WI38 (cell line): ENCODE measurements at regions not wholly inside any gene's neighbourhood (a gene's known extent, or its start where the extent isn't known, plus 50 kb on each side); places are given as distances from the start of the nearest gene placed in this dataset.

Experiments
- H3K4me3 ChIP-seq: 2 replicates; pipeline ENCODE4 v1.5.1; 2011; ENCODE audit warnings: low read depth, mild to moderate bottlenecking, control low read depth, low read length
- TF ChIP-seq, protein P1 (sequence below): IDR thresholded peaks from 2 replicates; pipeline ENCODE4 v1.5.1; 2012; ENCODE audit warnings: low read depth, mild to moderate bottlenecking, control low read depth, low read length

DNA sequence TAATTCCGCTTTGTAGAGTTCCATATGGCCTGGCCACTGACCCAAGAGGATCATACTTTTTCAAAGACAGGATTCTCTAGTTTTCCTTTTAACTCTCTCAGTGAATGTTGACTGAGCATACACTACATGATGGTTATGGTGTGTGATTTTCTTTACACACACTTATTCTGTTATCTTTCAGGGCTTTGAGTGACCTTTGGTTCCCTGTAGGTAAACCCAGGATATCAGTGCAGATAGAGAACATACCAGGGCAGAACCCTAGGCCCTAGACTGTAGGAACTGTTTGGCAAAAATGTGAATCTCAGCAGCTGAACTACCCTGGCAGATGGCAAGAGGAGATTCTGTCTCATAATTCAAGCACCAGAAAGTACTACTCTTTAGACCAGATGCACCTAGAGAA lies 159.6 kb downstream of the KCNA5 start:
- TF ChIP-seq, protein P1, sequence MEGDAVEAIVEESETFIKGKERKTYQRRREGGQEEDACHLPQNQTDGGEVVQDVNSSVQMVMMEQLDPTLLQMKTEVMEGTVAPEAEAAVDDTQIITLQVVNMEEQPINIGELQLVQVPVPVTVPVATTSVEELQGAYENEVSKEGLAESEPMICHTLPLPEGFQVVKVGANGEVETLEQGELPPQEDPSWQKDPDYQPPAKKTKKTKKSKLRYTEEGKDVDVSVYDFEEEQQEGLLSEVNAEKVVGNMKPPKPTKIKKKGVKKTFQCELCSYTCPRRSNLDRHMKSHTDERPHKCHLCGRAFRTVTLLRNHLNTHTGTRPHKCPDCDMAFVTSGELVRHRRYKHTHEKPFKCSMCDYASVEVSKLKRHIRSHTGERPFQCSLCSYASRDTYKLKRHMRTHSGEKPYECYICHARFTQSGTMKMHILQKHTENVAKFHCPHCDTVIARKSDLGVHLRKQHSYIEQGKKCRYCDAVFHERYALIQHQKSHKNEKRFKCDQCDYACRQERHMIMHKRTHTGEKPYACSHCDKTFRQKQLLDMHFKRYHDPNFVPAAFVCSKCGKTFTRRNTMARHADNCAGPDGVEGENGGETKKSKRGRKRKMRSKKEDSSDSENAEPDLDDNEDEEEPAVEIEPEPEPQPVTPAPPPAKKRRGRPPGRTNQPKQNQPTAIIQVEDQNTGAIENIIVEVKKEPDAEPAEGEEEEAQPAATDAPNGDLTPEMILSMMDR: no peak
- no peak overlapping the region for H3K4me3 ChIP-seq

DNA sequence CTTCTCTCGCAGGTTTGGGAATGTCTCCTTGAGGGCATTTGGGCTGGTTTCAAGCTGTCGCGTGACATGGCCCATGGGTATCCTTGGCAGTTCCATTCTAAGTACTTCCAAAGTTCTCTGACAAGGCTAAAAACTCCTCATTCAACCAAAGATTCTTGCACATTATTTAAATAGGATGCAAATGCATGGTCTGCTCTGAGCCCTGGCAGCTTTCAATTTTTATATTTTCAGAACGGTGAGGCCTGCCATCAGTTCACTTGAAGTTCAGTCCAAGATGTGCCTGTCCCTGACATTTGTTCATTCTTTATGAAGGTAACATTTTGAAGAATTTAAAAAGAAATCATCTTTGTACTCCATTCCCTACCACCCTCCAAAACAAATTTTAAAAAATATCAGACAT lies 160.0 kb downstream of the KCNA5 start:
- TF ChIP-seq, protein P1: no peak
- H3K4me3 ChIP-seq: no peak overlapping the region

DNA sequence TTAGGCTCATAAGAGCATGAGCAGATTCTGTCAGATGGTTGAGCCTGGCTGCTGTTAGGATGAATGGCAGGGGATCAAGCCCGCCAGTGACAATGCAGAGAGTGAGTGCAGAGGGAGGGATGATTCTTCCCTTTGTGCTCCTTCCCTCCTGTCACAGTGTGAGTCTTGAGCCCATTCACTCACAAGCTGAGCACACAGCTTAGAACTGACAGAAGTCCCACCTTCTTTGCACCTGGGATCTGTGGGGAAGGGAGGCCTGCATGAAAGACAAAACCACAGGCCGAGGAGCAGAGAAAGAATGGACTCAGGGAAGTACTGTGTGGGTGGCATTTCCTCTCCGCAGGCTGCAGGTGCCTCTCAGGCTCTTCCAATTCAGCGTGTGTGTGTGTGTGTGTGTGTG lies 160.6 kb downstream of the KCNA5 start:
- no peak overlapping the region for H3K4me3 ChIP-seq
- TF ChIP-seq, protein P1: no peak

DNA sequence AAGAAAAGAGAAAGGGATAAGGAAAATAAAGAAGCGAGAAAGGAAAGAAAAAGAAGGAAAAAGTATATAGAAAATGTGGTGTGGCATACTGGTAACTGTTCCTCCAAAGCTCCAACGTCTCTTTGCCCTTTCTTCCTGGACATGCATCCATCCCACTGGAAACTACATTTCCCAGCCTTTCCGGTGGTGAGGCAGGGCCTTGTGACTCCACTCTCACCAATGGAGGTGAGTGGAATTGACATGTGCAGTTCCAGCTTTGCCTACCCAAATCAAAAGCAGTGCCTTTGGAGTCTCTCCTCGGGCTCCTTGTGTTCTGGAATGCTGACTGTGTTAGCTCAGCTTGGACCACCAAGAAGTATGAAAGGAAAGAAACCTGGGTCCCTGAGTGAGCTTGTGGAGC lies 161.2 kb downstream of the KCNA5 start:
- H3K4me3 ChIP-seq: no peak overlapping the region
- TF ChIP-seq, protein P1: no peak

DNA sequence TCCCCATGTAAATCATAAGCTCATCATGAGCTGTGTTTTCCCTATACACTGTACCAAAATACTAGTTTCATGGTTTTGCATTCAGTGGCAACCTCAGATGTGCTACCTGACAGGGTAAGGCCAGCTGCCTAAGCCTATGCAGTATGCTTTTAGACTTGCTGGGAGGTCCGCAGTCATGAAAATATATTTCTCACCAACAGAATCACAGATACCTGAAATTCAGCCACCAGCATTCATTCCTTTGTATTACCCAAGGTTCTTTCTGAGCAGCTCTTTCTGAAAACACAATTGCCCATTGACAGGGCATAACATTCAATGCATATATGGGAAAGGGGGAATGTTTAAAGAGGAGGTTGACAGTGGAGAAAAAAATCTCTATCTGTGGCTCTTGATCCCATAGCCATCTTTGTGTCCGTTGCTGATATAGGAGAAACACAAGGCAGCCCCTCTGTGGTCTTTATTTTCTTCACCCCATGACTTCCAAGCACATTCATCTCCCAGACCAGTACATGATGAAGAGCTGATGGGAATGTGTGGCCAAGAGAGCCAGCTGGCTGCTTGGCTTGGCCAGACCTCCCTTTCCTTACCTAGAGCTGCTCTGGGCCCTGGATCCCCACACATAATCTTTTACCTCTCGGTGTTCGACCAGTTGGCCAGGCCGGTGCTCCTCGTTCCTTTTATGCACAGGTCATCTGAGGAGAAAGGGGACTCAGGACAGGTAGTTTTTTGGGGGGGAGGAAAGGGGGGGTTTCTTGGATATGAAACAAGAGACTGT lies 162.9 kb downstream of the KCNA5 start:
- TF ChIP-seq, protein P1: no peak
- H3K4me3 ChIP-seq: no peak overlapping the region

DNA sequence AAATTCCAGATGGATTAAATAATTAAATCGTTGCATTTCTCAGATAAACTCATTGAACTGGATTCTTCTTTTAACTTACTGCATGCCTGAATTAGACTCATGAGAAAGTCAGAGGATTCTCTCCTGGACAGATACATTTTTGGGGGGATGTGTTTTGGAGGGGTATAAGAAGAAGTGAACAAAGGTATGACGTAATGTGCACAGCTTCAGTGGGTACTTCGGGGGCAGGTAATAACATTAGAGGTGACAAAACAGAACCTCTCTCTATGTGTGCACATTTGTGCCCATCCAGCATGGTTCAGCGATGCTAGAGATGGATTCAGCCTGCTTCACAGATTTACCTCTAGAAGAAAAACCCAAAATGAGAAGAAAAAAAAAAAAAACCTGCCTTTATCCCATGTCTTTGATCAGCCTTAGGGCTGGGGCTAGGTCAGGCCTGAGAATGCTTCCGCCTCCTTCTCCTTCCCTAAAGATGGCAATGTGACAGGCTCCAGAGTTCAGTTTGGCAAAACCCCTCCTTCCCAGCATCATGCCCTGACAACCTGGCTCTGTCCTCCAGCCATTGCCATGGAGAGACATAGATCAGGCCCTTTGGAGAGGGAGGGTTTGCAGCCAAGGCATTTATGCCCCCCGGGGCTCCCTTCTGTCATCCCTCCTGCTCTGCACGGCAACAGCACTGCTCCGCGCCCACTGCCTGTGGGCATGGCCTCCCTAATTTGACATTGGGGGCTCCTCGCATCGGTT lies 166.7 kb downstream of the KCNA5 start:
- no peak overlapping the region for H3K4me3 ChIP-seq

More for the DNA sequence above, 166.7 kb downstream of the KCNA5 start:
- TF ChIP-seq, protein P1: no peak
